Panc1 (cell line): ENCODE measurements at regions not wholly inside any gene's neighbourhood (a gene's known extent, or its start where the extent isn't known, plus 50 kb on each side); places are given as distances from the start of the nearest gene placed in this dataset.

Experiments used
- ATAC-seq: fragments of 200-7000 bp; cut with Tn5 transposase; 2 replicates; pipeline ENCODE4 v1.9.1; 2020; ENCODE audit warnings: mild to moderate bottlenecking, moderate library complexity
- BruUV-seq: library from RNA; stranded (reverse); fragments of 400-500 nt; replicated peaks from 2 replicates; lab custom pipeline; 2021; lab: Mats Ljungman, UMichigan
- CTCF ChIA-PET: fragments of 300-600 bp; sonication (Branson Sonifier 250); formaldehyde crosslinking; loops from one replicate; lab custom pipeline; 2022; ENCODE audit warnings: antibody characterized with exemption; lab: Charles Lee
- POLR2A ChIA-PET: fragments of 300-600 bp; sonication (Branson Sonifier 250); formaldehyde crosslinking; loops from one replicate; lab custom pipeline; 2022; ENCODE audit warnings: antibody characterized with exemption; lab: Charles Lee
- DNase-seq: peaks from one replicate; pipeline ENCODE4 v3.0.0-alpha.2; 2010; ENCODE audit warnings: low read depth, low spot score
- H3K27ac ChIP-seq: 2 replicates; pipeline ENCODE4 v1.5.1; 2011; ENCODE audit warnings: mild to moderate bottlenecking, low read length, inconsistent platforms
- H3K27me3 ChIP-seq: fragments of 200-500 bp; sonication (Bioruptor generic); 2 replicates; pipeline ENCODE4 v1.6.0; 2014; ENCODE audit warnings: low read length, inconsistent platforms; ENCODE audit not compliant: control insufficient read depth, insufficient read depth
- H3K36me3 ChIP-seq: fragments of 200-500 bp; sonication (Bioruptor generic); 2 replicates; pipeline ENCODE4 v1.5.1; 2014; ENCODE audit warnings: inconsistent platforms, mild to moderate bottlenecking, low read length, moderate library complexity; ENCODE audit not compliant: control insufficient read depth, insufficient read depth
- H3K4me1 ChIP-seq: 2 replicates; pipeline ENCODE4 v1.5.1; 2011; ENCODE audit warnings: inconsistent platforms, mild to moderate bottlenecking, low read length, moderate library complexity; ENCODE audit not compliant: control insufficient read depth, insufficient read depth
- H3K4me3 ChIP-seq, 2 experiments: 2 replicates each; pipeline ENCODE4 v1.5.1; 2011 to 2012; ENCODE audit warnings: low read depth in 2 of 2, low read length in 2 of 2, mild to moderate bottlenecking in 2 of 2, inconsistent platforms in 1 of 2, moderate library complexity in 1 of 2
- H3K9me3 ChIP-seq: fragments of 200-500 bp; sonication (Bioruptor generic); 2 replicates; pipeline ENCODE4 v1.5.1; 2014; ENCODE audit warnings: low read depth, mild to moderate bottlenecking, inconsistent platforms, low read length, moderate library complexity; ENCODE audit not compliant: control insufficient read depth, insufficient read depth
- CTCF ChIP-seq: fragments of 450-650 bp; IDR thresholded peaks from 2 replicates; pipeline ENCODE4 v1.5.1; 2017; ENCODE audit warnings: mild to moderate bottlenecking
- POLR2AphosphoS5 ChIP-seq: IDR thresholded peaks from 2 replicates; pipeline ENCODE4 v1.6.1; 2012; ENCODE audit warnings: mild to moderate bottlenecking, low read depth, low read length, moderate library complexity
- SIN3A ChIP-seq: IDR thresholded peaks from 2 replicates; pipeline ENCODE4 v1.6.1; 2012; ENCODE audit warnings: low read depth, mild to moderate bottlenecking, low read length, moderate library complexity, borderline replicate concordance; ENCODE audit not compliant: insufficient read depth
- TCF7L2 ChIP-seq: IDR thresholded peaks from 2 replicates; pipeline ENCODE4 v1.6.1; 2011; ENCODE audit warnings: mild to moderate bottlenecking, low read depth, low read length, inconsistent platforms
- in situ Hi-C: cut with HindIII; loops from 2 replicates; pipeline ENCODE4 v1.10.0; 2016; ENCODE audit warnings: low sequenced_read_pairs, low pct_unique_long_range_greater_than_20kb
- intact Hi-C: fragments of 100-400 bp; cut with micrococcal nuclease; formaldehyde crosslinking; loops from one replicate; pipeline ENCODE4 v1.10.0; 2022; ENCODE audit not compliant: unreplicated experiment
- TF ChIP-seq, protein P1 (sequence below), 2 experiments: IDR thresholded peaks; 2 replicates each; pipeline ENCODE4 v1.6.1; 2011 to 2012; ENCODE audit warnings: low read depth in 2 of 2, control low read depth in 1 of 2, low read length in 1 of 2, mild to moderate bottlenecking in 1 of 2, moderate library complexity in 1 of 2; ENCODE audit not compliant: insufficient read depth in 1 of 2

DNA sequence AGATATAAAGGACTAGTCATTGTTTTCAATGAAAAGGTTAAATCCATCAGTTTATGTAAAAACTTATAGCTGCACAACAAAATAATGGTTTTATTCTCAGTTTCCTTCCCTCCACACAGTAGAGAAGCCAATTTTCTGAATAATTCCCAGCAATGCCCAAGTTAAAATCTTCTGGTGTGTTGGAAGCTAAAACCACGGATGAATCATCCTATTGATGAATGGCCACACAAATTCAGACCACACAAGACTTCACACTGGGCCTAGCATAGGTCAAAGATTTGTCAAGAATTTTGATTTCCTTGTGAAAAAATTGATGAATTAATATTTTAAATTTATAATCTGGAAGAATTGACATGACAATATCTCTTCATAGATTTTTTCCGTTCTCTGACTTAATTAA, 617.6 kb downstream of the INHBA start:
- Histone ChIP-seq H3K36me3 (no peaks in the 10 kb centered on the region), H3K4me1 (no peaks in the 10 kb centered on the region), H3K4me3 (no peak overlapping the region), H3K27me3 (no peaks in the 10 kb centered on the region), H3K27ac (no peak overlapping the region), H3K9me3 (peaks cover 6% of the 10 kb centered on the region; the same call in 1 of the 2 replicates)
- no TSS peak for BruUV-seq
- ChIA-PET POLR2A (no interaction called here), CTCF (no interaction called here)
- in situ Hi-C loops (no loop called here), intact Hi-C loops (no loop called here)
- ATAC-seq (no peak), DNase-seq (no peak)
- TF ChIP-seq SIN3A (no peak), TCF7L2 (no peak), CTCF (no peak), POLR2AphosphoS5 (no peak)
- TF ChIP-seq, protein P1, sequence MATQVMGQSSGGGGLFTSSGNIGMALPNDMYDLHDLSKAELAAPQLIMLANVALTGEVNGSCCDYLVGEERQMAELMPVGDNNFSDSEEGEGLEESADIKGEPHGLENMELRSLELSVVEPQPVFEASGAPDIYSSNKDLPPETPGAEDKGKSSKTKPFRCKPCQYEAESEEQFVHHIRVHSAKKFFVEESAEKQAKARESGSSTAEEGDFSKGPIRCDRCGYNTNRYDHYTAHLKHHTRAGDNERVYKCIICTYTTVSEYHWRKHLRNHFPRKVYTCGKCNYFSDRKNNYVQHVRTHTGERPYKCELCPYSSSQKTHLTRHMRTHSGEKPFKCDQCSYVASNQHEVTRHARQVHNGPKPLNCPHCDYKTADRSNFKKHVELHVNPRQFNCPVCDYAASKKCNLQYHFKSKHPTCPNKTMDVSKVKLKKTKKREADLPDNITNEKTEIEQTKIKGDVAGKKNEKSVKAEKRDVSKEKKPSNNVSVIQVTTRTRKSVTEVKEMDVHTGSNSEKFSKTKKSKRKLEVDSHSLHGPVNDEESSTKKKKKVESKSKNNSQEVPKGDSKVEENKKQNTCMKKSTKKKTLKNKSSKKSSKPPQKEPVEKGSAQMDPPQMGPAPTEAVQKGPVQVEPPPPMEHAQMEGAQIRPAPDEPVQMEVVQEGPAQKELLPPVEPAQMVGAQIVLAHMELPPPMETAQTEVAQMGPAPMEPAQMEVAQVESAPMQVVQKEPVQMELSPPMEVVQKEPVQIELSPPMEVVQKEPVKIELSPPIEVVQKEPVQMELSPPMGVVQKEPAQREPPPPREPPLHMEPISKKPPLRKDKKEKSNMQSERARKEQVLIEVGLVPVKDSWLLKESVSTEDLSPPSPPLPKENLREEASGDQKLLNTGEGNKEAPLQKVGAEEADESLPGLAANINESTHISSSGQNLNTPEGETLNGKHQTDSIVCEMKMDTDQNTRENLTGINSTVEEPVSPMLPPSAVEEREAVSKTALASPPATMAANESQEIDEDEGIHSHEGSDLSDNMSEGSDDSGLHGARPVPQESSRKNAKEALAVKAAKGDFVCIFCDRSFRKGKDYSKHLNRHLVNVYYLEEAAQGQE (IDR thresholded peaks at IDR 0.05; ENCODE audit: insufficient read depth in 1 of 2, low read depth in 2 of 2, low read length in 1 of 2) = no peak

GRCh38 chr7:41084381-41084780, 618.5 kb downstream of the INHBA start:
- no peak for TF ChIP-seq SIN3A
- TF ChIP-seq TCF7L2 = no peak
- TF ChIP-seq CTCF = no peak
- TF ChIP-seq, protein P1 (IDR thresholded peaks at IDR 0.05; ENCODE audit: insufficient read depth in 1 of 2, low read depth in 2 of 2, low read length in 1 of 2) = no peak
- no peak for TF ChIP-seq POLR2AphosphoS5
- no peak overlapping the region for H3K4me3 ChIP-seq
- ChIA-PET CTCF (no interaction called here), POLR2A (no interaction called here)
- H3K9me3 ChIP-seq = peaks cover 6% of the 10 kb centered on the region; the same call in 1 of the 2 replicates
- DNase-seq (no peak), ATAC-seq (no peak)
- H3K27ac ChIP-seq = no peak overlapping the region
- no peaks in the 10 kb centered on the region for H3K36me3 ChIP-seq
- no peaks in the 10 kb centered on the region for H3K4me1 ChIP-seq
- intact Hi-C loops = no loop called here
- BruUV-seq = no TSS peak
- no peaks in the 10 kb centered on the region for H3K27me3 ChIP-seq
- in situ Hi-C loops = no loop called here
